ENCODE measurements at regions not wholly inside any gene's neighbourhood (a gene's known extent, or its start where the extent isn't known, plus 50 kb on each side); places are given as distances from the start of the nearest gene placed in this dataset.
"Not testable (repeated sequence)": the region's sequence is repeated elsewhere in the genome, so short reads cannot be mapped to it uniquely, and the experiment has no call there.

DNA sequence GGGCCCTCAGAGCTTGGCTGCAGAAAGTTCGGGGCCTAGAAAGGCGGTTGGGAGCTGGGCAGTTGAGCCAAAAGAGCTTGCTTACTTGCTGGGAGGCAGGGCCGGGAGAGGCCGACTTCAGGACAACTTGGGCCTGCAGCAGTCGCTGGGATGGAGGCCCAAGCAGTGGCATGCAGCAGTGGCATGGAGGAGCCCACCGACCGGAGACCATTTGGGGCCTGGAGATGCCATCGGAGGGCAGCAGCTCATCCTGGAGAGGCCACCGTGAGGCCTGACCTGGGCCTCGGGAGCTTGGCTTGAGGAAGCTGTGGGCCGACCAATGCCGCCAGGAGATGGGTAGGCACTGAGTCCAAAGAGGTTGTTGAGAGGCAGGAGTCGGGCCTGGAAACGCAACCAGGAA, 200.0 kb downstream of the CEP170 start:
- TF ChIP-seq, protein P1, sequence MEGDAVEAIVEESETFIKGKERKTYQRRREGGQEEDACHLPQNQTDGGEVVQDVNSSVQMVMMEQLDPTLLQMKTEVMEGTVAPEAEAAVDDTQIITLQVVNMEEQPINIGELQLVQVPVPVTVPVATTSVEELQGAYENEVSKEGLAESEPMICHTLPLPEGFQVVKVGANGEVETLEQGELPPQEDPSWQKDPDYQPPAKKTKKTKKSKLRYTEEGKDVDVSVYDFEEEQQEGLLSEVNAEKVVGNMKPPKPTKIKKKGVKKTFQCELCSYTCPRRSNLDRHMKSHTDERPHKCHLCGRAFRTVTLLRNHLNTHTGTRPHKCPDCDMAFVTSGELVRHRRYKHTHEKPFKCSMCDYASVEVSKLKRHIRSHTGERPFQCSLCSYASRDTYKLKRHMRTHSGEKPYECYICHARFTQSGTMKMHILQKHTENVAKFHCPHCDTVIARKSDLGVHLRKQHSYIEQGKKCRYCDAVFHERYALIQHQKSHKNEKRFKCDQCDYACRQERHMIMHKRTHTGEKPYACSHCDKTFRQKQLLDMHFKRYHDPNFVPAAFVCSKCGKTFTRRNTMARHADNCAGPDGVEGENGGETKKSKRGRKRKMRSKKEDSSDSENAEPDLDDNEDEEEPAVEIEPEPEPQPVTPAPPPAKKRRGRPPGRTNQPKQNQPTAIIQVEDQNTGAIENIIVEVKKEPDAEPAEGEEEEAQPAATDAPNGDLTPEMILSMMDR (IDR thresholded peaks at IDR 0.05), result not testable (repeated sequence)
- TF ChIP-seq EZH2 (IDR thresholded peaks at IDR 0.05), result not testable (repeated sequence)
